NCI-H1436 (cell line): ENCODE measurements at regions not wholly inside any gene's neighbourhood (a gene's known extent, or its start where the extent isn't known, plus 50 kb on each side); places are given as distances from the start of the nearest gene placed in this dataset.

Experiments
- DNase-seq: peaks from one replicate; lab custom pipeline; 2025; lab: John Stamatoyannopoulos, UW

DNA sequence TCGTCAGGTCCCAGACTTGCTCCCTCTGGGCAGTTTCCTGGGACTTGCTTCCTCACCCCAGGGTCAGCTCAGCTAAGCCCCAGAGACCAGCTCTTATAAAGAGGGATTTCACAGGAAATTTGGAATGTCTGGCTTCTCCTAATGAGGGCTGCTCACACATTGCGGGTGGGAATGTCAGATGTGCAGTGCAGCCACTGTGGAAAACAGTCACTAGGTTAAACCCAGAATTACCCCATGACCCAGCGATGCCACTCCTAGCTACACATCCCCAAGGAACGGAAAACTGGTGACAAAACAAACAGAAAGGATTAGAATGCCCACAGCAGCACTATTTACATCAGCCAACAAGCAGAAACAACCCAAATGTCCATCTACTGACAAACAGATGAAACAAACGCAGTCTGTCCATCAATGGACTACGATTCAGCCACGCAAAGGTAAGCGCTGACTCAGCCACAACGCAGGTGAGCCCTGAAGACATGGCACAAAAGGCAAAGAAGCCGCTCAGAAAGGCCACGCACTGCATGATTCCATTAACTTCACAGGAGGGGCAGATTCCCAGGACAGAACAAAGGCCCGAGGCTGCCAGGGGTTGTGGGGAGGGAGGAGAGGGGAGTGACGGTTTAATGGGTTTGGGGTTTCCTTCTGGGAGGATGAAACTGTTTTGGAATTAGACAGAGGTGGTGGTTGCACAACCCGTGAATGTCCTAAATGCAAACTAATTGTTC lies 63.0 kb downstream of the NCOR2 start:
- DNase-seq, result no peak

DNA sequence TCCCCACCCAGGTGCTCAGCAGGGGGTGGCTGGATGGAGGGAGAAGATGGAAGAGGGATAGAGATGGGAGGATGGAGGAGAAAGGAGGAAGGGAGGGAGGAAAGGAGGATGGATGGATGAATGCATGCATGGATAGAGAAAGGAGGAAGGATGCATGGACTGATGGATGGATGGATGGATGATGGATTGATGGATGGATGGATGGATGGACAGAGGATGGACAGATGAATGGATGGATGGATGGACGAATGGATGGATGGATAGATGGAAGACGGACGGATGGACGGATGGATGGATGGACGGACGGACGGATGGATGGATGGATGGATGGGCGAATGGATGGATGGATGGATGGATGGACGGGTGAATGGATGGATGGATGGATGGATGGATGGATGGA lies 64.1 kb downstream of the NCOR2 start:
- DNase-seq, result no peak

DNA sequence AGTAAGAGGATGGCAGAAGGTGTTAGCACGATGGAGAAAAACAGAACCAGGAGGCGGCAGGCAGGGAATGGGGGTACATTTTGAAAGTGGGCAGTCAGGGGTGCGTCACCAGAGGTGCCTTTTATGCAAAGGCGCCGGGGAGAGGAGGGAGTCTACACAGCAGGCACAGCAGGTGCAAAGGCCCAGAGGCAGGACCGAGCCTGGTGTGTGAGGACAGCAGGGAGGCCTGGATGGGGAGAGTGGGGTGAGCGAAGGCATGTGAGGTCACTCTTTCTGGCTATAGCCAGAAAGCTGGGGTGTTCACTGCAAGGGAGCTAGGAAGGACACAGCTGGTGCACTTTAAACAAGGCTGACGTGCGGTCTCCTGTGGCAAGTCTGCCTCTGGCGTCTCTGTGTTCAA lies 65.0 kb downstream of the NCOR2 start:
- no peak for DNase-seq

DNA sequence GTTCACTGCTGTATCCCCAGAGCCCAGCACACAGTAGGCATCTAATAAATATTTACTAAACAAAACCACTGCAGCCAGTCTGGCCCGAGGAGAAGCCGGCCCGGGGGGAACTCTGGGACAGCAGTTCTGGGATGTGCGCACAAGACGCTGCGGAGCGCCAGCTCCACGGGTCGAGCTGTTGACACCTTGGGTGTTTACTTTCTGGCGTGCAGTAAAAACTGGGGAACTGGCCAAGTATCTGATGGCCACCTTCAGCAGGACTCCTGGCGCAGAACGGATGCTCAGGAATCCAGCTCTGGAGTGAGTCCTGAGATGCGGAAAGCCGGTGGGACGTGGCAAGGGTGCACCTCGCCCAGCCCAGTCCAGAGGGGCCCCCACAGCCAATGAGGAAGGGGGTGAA lies 65.6 kb downstream of the NCOR2 start:
- DNase-seq, result no peak

- DNase-seq, result no peak
These were observed 66.3 kb downstream of the NCOR2 start for GRCh38 chr12:124501112-124501561.

DNA sequence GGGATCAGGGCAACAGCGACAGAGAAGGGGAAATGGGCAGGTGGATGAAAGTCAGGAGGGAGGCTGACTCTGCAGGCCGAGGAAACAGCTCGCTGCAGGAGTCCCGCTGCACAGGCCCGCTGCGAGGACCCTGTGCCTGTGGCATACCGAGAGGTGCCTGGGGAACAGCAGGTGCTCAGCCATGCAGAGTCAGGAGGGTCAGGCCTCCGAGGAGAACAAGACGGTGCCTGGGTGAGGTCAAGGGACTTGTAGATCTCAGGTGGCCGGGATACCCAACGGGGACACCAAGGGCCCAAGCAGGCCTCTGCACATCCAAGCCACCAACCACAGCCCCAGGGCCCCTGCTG lies 67.5 kb downstream of the NCOR2 start:
- no peak for DNase-seq

DNA sequence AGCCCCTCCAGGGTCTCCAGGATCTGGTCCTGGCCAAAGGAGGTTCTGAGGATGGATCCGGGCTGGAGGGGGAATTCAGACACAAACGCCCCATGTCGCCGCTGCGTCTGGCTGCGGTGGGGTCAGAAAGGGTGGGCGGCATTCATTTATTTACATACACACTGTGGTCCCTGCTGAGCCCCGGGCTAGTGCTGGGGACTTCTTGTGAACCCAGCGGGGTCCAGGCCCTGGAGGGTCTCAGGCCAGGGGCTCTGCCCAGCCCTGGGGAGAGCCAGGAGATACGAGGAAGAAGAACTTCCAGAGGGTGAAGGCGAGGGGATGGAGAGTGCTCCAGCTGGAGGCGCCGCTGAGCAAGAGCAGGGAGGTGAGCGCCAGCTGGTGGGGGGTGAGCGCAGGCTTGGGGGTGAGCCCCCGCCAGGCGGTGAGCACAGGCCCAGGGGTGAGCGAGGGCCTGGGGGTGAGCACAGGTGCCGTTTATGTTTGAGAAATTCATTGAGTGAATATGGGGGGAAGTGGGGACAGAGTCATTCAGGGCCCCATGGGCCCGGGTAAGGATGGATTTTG lies 68.1 kb downstream of the NCOR2 start:
- no peak for DNase-seq

DNA sequence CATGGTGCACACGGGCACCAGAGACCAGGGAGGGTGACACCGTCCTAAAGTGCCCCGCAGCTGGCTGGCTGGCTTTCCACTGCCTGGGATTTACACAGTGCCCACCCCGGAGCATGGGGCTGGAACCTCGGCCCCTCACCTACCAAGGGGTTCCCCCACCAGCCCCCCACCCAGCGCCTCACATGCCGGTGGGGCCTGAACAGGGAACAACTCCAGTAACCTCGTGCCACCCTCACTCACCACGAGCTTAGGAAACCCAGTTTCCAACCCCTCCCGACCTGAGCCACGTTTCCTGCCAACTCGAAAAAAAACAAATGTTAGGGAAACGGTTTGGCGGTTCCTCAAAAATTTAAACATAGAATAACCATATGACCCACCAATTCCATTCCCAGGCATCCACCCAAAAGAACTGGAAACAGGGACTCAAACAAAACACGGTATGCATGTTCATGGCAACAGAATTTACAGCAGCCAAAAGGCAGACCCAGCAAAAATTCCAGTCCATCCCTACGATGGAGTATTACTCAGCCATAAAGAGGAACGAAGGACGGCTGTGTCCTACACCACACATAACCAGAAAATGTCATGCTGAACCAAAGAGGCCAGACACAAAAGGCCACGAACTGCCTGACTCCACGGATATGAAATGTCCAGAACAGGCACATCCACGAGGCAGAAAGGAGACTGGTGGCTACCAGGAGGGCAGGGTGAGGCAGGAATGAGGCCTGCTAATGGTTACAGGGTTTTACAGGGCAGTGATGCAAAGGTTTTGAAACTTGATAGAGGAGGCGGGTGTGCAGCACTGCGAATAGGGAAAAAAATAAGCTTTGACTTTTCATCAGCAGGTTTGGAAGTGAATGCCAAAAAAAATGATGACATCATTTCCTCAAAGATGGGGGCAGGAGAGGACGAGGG lies 68.9 kb downstream of the NCOR2 start:
- no peak for DNase-seq

GRCh38 chr12:124497658-124498057 lies 69.8 kb downstream of the NCOR2 start:
- no peak for DNase-seq

GRCh38 chr12:124497039-124497438 lies 70.4 kb downstream of the NCOR2 start:
- no peak for DNase-seq

DNA sequence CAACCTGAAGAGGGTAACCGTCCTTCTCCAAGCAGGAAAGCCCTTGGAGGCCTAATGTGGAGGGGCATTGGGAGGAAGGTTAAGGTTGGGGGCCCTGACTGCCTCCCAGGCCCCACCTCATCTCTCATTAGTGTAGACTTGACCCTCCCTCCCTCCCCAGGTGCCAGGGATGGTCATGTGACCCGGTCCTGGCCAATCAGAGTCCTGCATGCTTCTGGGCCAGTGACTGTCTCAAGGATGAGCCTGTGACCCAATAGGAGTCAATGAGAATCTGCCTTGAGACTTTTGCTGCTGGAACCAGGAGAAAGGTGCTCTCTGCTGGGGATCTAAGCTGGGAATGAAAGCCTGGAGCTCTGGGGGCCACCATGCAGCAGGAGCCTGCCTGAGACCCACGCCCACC lies 70.8 kb downstream of the NCOR2 start:
- no peak for DNase-seq

GRCh38 chr12:124495194-124495983 lies 72.0 kb downstream of the NCOR2 start:
- DNase-seq, result no peak

- DNase-seq, result no peak
These were observed 72.7 kb downstream of the NCOR2 start for GRCh38 chr12:124494751-124495129.

- DNase-seq, result no peak
These were observed 73.3 kb downstream of the NCOR2 start for GRCh38 chr12:124493809-124494750.

GRCh38 chr12:124492879-124493808 lies 74.3 kb downstream of the NCOR2 start:
- no peak for DNase-seq

DNA sequence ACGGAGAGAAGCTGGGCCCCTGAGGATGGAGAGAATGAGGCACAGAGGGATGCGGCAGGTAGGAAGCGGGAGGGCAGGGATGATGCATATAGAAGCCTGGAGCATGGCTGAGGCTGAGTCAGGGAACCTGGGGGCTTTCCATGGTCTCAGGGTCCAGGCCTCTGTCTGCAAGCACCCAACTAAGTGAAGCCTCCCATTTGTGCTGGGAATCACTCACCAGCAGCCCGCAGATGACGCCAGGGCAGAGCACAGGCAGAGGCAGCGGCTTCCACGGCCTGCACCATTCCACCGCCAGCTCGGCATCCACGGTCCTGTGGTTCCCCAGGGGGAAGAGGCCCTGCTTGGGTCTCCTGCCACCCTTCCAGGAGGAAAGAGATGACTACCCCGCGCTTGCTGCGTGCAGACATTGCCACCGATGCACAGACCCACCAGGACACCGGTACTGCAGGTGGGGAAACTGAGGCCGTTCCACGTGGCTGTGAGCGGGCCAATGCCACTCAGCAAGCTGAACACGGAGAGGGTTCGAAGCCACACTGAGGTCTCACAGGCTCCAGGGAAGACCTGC lies 75.5 kb downstream of the NCOR2 start:
- no peak for DNase-seq

- no peak for DNase-seq
These were observed 76.1 kb downstream of the NCOR2 start for GRCh38 chr12:124491310-124491709.

DNA sequence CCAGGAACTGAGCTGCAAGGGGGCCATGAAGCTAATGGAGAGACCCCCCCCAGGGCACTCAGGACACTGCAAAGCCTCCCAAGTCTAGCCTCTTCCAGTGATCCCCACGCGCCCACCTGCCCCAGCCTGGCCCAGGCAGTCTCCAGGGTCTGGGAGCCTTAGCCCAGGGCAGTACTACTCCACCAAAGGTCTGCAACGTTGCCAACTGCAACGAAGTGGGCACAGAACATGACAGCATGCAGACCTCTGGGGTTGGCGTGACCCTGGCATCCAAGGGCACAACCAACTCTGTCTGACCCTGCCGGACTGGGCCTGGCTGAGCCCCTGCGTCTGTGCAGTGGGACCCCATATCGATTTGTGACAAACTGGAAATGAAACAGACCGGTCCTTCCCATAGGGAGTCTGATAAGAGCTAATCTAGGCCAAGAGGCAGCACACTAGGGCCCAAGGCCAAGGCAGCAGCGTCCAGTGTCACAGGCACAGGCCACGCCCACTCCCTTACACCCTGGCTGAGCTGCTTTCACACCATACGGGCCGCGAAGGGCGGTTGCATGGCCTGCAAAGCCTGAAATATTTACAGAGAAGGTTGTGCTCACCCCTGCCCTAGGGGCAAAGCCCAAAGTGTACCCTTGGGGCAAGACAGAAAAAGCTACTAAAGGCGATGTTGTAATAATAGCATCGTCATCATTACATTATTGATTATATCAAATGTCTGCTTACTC lies 76.7 kb downstream of the NCOR2 start:
- DNase-seq, result no peak
